K562 (cell line): ENCODE measurements at regions not wholly inside any gene's neighbourhood (a gene's known extent, or its start where the extent isn't known, plus 50 kb on each side); places are given as distances from the start of the nearest gene placed in this dataset.

ENCODE experiments used
- ATAC-seq: fragments of 200-7000 bp; cut with Tn5 transposase; 3 replicates; pipeline ENCODE4 v1.9.1; 2020; ENCODE audit warnings: moderate library complexity
- BruUV-seq: library from RNA; stranded (reverse); fragments of 400-500 nt; replicated peaks from 2 replicates; lab custom pipeline; 2021; lab: Mats Ljungman, UMichigan
- CTCF ChIA-PET: fragments of 300-600 bp; formaldehyde crosslinking; extraction: SDS; loops from one replicate; lab custom pipeline; 2021; ENCODE audit warnings: low intra/inter-chr PET ratio; lab: Yijun Ruan, JAX
- POLR2A ChIA-PET: fragments of 300-600, 350-650 bp; sonication (Branson Sonifier 250); formaldehyde crosslinking; extraction: SDS; loops from one replicate; lab custom pipeline; 2021; ENCODE audit warnings: antibody characterized with exemption, inconsistent platforms; lab: Yijun Ruan, JAX
- DNase-seq, 4 experiments: peaks; one replicate each; pipeline versions ENCODE4 v3.0.0 to v3.0.0-alpha.2; 2011 to 2018; ENCODE audit warnings: low spot score in 3 of 4, mixed read lengths in 3 of 4; ENCODE audit errors: extremely low read depth in 1 of 4
- FAIRE-seq: peaks from 2 replicates; lab custom pipeline; 2011; peaks lifted over from hg19 to GRCh38; lab: Jason Lieb, UNC
- H2AFZ ChIP-seq: 2 replicates; pipeline ENCODE4 v1.6.0; 2011; ENCODE audit warnings: low read depth, low read length, control low read depth, inconsistent platforms
- H3K27ac ChIP-seq: fragments of 200-600 bp; 3 replicates; pipeline ENCODE4 v1.8.0; 2011; ENCODE audit warnings: low read depth, mild to moderate bottlenecking, control low read depth, inconsistent platforms, low read length, moderate library complexity, mixed read lengths; ENCODE audit errors: extremely low read depth
- H3K27me3 ChIP-seq, 2 experiments: fragments of 300-600 bp in 1 of 2; 2 replicates in 1 of 2; 3 replicates in 1 of 2; pipeline versions ENCODE4 v1.6.0 to v1.8.0; 2011; ENCODE audit warnings: inconsistent platforms in 2 of 2, low read length in 2 of 2, mild to moderate bottlenecking in 1 of 2, mixed read lengths in 1 of 2, moderate library complexity in 1 of 2; ENCODE audit not compliant: control insufficient read depth in 2 of 2, insufficient read depth in 2 of 2
- H3K36me3 ChIP-seq: fragments of 300-600 bp; 3 replicates; pipeline ENCODE4 v1.8.0; 2011; ENCODE audit warnings: mild to moderate bottlenecking, low read length, inconsistent platforms; ENCODE audit not compliant: control insufficient read depth, insufficient read depth
- H3K4me1 ChIP-seq, 2 experiments: fragments of 200-600 bp in 1 of 2; replicated peaks in 1 of 2; 2 replicates in 1 of 2; 3 replicates in 1 of 2; pipeline versions ENCODE4 v1.5.1 to v1.8.0; 2011; ENCODE audit warnings: inconsistent platforms in 2 of 2, low read length in 2 of 2, mild to moderate bottlenecking in 1 of 2, mixed read lengths in 1 of 2, moderate library complexity in 1 of 2; ENCODE audit not compliant: control insufficient read depth in 2 of 2, insufficient read depth in 2 of 2
- H3K4me2 ChIP-seq: 2 replicates; pipeline ENCODE4 v1.6.1; 2011; ENCODE audit warnings: low read length, control low read depth, inconsistent platforms, mixed read lengths; ENCODE audit not compliant: insufficient read depth
- H3K4me3 ChIP-seq: fragments of 200-600 bp; sonication (generic), shearing (Covaris generic); 2 replicates; pipeline ENCODE4 v1.5.1; 2016; ENCODE audit warnings: control low read depth, inconsistent platforms
- H3K79me2 ChIP-seq: fragments of 200-600 bp; 3 replicates; pipeline ENCODE4 v1.8.0; 2011; ENCODE audit warnings: low read length, inconsistent platforms; ENCODE audit not compliant: control insufficient read depth, insufficient read depth
- H3K9ac ChIP-seq, 2 experiments: 2 replicates each; pipeline versions ENCODE4 v1.6.0 to v1.6.1; 2011; ENCODE audit warnings: low read depth in 2 of 2, low read length in 2 of 2, control low read depth in 1 of 2, inconsistent platforms in 1 of 2, mild to moderate bottlenecking in 1 of 2, mixed read lengths in 1 of 2; ENCODE audit not compliant: insufficient read depth in 1 of 2
- H3K9me1 ChIP-seq: one replicate; pipeline ENCODE4 v1.6.0; 2011; ENCODE audit warnings: inconsistent platforms, mild to moderate bottlenecking, low read length, moderate library complexity; ENCODE audit not compliant: control insufficient read depth, insufficient read depth
- H3K9me3 ChIP-seq: replicated peaks from 2 replicates; pipeline ENCODE4 v1.5.1; 2011; ENCODE audit warnings: low read depth, low read length, inconsistent platforms; ENCODE audit not compliant: control insufficient read depth, insufficient read depth
- H4K20me1 ChIP-seq: replicated peaks from 2 replicates; pipeline ENCODE4 v1.6.1; 2011; ENCODE audit warnings: low read length, inconsistent platforms, mixed read lengths; ENCODE audit not compliant: control insufficient read depth, insufficient read depth
- CHD2 ChIP-seq: IDR thresholded peaks from 2 replicates; pipeline ENCODE4 v1.6.1; 2011; ENCODE audit warnings: low read depth, low read length
- HCFC1 ChIP-seq: IDR thresholded peaks from 2 replicates; pipeline ENCODE4 v1.6.1; 2012; ENCODE audit warnings: low read depth, low read length, improper control_type of control experiment
- HEY1 ChIP-seq: fragments of 250-450 bp; sonication (Bioruptor Pico); IDR thresholded peaks from 2 replicates; pipeline ENCODE4 v1.5.0; 2020; ENCODE audit warnings: mild to moderate bottlenecking, moderate library complexity, borderline replicate concordance
- KAT2B ChIP-seq: IDR thresholded peaks from one replicate; pipeline ENCODE4 v1.6.1; 2012; ENCODE audit warnings: low read depth, mild to moderate bottlenecking, control low read depth, inconsistent platforms, low read length, moderate library complexity
- KAT8 ChIP-seq: fragments of 450-650 bp; IDR thresholded peaks from 2 replicates; pipeline ENCODE4 v1.6.1; 2016; ENCODE audit warnings: low read depth, mild to moderate bottlenecking
- KLF16 ChIP-seq: IDR thresholded peaks from 2 replicates; pipeline ENCODE4 v1.6.1; 2016; ENCODE audit warnings: antibody characterized with exemption
- MAFK ChIP-seq: IDR thresholded peaks from 2 replicates; pipeline ENCODE4 v1.6.1; 2011; ENCODE audit warnings: low read length, improper control_type of control experiment
- MCM7 ChIP-seq, 2 experiments: fragments of 450-650 bp; IDR thresholded peaks; 2 replicates each; pipeline ENCODE4 v1.6.1; 2016 to 2018
- NR3C1 ChIP-seq: sonication (generic); formaldehyde crosslinking; IDR thresholded peaks from 2 replicates; pipeline ENCODE4 v1.8.1; 2022; ENCODE audit warnings: missing genetic modification reagents
- RBM15 ChIP-seq: fragments of 200-400 bp; formaldehyde crosslinking; IDR thresholded peaks from 2 replicates; pipeline ENCODE4 v1.6.1; 2018; ENCODE audit warnings: mild to moderate bottlenecking, low read length, moderate library complexity; ENCODE audit not compliant: insufficient read depth
- RFX5 ChIP-seq: IDR thresholded peaks from 2 replicates; pipeline ENCODE4 v1.6.1; 2011; ENCODE audit warnings: low read depth, mild to moderate bottlenecking, improper control_type of control experiment, low read length
- SETDB1 ChIP-seq: IDR thresholded peaks from one replicate; pipeline ENCODE4 v1.6.1; 2012; ENCODE audit warnings: low read length, control low read depth, inconsistent platforms
- SPI1 ChIP-seq: IDR thresholded peaks from 2 replicates; pipeline ENCODE4 v1.6.1; 2011; ENCODE audit warnings: low read depth, low read length, control low read depth, borderline replicate concordance
- ZFP36 ChIP-seq: fragments of 150-350 bp; IDR thresholded peaks from 2 replicates; pipeline ENCODE4 v1.6.1; 2018; ENCODE audit warnings: low read length, low read depth; ENCODE audit not compliant: partially characterized antibody
- ZNF124 ChIP-seq: sonication (generic); formaldehyde crosslinking; IDR thresholded peaks from 2 replicates; pipeline ENCODE4 v1.8.1; 2022; ENCODE audit warnings: missing genetic modification reagents
- ZNF507 ChIP-seq: conservative IDR thresholded peaks from 2 replicates; pipeline ENCODE4 v1.6.1; 2017; ENCODE audit warnings: missing genetic modification characterization, missing compliant biosample characterization
- ZNF76 ChIP-seq: fragments of 250-450 bp; sonication (Bioruptor Pico); IDR thresholded peaks from 2 replicates; pipeline ENCODE4 v1.4.0; 2020; ENCODE audit warnings: mild to moderate bottlenecking, moderate library complexity, borderline replicate concordance
- ZNF79 ChIP-seq: fragments of 250-450 bp; sonication (Bioruptor Pico); IDR thresholded peaks from 2 replicates; pipeline ENCODE4 v1.4.0; 2020; ENCODE audit warnings: low read depth, mild to moderate bottlenecking, moderate library complexity
- WGBS: fragments of 100-300 bp; shearing (Covaris generic); methylation state at CpG from one replicate; pipeline ENCODE4 v1.1.6; 2016; ENCODE audit warnings: low coverage, mixed read lengths; ENCODE audit not compliant: insufficient coverage; ENCODE audit errors: missing lambda C conversion rate; 5-methylcytosine and 5-hydroxymethylcytosine counted together
- in situ Hi-C: fragments of 300-500 bp; cut with MboI; formaldehyde crosslinking; loops from 4 replicates; pipeline ENCODE4 v1.15.0; 2018; ENCODE audit warnings: inconsistent platforms, mixed read lengths
- intact Hi-C: fragments of 100-400 bp; cut with micrococcal nuclease; formaldehyde crosslinking; loops from 2 replicates; pipeline ENCODE4 v1.14.2; 2022
- TF ChIP-seq, protein P1 (sequence below): fragments of 450-650 bp; IDR thresholded peaks from 2 replicates; pipeline ENCODE4 v1.6.1; 2016; ENCODE audit warnings: missing biosample characterization, missing genetic modification characterization

DNA sequence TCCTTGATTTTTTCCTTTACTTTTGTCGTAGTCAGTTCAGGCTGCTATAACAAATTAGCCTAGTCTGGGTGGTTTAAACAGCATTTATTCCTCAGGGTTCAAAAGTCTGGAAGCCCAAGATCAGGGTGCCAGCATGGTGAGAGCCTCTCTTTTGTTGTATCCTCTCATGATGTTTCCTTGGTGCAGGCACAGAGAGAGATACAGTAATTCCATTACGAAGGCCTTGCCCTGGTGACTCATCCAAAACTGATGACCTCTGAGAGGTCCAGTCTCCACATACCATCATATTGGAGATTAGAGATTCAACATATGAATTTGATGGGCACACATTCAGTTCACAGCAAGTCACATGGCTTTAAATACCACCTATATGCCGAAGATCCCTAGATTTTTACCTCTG is 253.8 kb downstream of the CYRIA start (continued):
- TF ChIP-seq KAT8 (no peak), RFX5 (no peak), MCM7 (IDR thresholded peaks at IDR 0.05) (no peak)
- TF ChIP-seq, all 486 proteins: peak for 3

DNA sequence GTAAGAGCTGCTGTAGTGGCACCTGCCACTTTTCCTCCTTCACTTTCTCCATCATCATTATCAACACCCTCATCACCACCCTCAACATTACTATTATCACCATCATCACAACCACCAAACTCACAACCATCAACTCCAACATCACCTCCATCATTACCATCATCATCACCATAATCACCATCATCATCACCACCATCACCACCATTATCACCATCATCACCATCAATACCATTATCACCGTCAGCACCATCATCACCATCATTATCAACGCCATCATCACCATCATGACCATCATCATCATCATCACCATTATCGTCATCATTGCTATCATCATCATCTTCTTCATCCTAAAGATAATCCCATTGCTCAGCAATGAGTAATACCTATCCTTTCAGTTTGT is 255.8 kb downstream of the CYRIA start:
- no peaks in the 10 kb centered on the region for H3K9me3 ChIP-seq
- H3K9me1 ChIP-seq = no peaks in the 10 kb centered on the region
- WGBS = 2% methylated on average over 3 of the region's 3 CpGs
- no peak overlapping the region for H2AFZ ChIP-seq
- DNase-seq (no peak), FAIRE-seq (no peak), ATAC-seq (no peak)
- in situ Hi-C loops = no loop called here
- intact Hi-C loops = no loop called here
- TF ChIP-seq KLF16 (no peak), CHD2 (no peak), HEY1 (CRISPR knock-in tag) (no peak), KAT2B (no peak), ZNF124 (no peak), ZNF79 (CRISPR knock-in tag) (no peak), MAFK (no peak), ZFP36 (no peak), ZNF76 (CRISPR knock-in tag) (no peak), HCFC1 (no peak), NR3C1 (no peak), ZNF507 (tag) (no peak), RBM15 (no peak), SETDB1 (no peak), SPI1 (no peak)
- TF ChIP-seq, protein P1, sequence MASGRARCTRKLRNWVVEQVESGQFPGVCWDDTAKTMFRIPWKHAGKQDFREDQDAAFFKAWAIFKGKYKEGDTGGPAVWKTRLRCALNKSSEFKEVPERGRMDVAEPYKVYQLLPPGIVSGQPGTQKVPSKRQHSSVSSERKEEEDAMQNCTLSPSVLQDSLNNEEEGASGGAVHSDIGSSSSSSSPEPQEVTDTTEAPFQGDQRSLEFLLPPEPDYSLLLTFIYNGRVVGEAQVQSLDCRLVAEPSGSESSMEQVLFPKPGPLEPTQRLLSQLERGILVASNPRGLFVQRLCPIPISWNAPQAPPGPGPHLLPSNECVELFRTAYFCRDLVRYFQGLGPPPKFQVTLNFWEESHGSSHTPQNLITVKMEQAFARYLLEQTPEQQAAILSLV = no peak
- peaks cover 0 to 15% of the 10 kb centered on the region in 2 experiments; a peak in 3 of 5 replicates for H3K4me1 ChIP-seq
- ChIA-PET POLR2A (no interaction called here), CTCF (no interaction called here)
- no peak overlapping the region for H3K4me3 ChIP-seq
- no peaks in the 10 kb centered on the region for H3K79me2 ChIP-seq
- H3K27ac ChIP-seq = no peak overlapping the region
- H3K9ac ChIP-seq = no peak overlapping the region
- no peaks in the 10 kb centered on the region for H3K27me3 ChIP-seq
- H3K36me3 ChIP-seq = no peaks in the 10 kb centered on the region
- BruUV-seq = no TSS peak
- no peaks in the 10 kb centered on the region for H4K20me1 ChIP-seq
- H3K4me2 ChIP-seq = no peak overlapping the region
